A172 (cell line): ENCODE measurements at regions not wholly inside any gene's neighbourhood (a gene's known extent, or its start where the extent isn't known, plus 50 kb on each side); places are given as distances from the start of the nearest gene placed in this dataset.

Experiments used
- DNase-seq: peaks from one replicate; pipeline ENCODE4 v3.0.0-alpha.2; 2015; ENCODE audit warnings: low spot score

DNA sequence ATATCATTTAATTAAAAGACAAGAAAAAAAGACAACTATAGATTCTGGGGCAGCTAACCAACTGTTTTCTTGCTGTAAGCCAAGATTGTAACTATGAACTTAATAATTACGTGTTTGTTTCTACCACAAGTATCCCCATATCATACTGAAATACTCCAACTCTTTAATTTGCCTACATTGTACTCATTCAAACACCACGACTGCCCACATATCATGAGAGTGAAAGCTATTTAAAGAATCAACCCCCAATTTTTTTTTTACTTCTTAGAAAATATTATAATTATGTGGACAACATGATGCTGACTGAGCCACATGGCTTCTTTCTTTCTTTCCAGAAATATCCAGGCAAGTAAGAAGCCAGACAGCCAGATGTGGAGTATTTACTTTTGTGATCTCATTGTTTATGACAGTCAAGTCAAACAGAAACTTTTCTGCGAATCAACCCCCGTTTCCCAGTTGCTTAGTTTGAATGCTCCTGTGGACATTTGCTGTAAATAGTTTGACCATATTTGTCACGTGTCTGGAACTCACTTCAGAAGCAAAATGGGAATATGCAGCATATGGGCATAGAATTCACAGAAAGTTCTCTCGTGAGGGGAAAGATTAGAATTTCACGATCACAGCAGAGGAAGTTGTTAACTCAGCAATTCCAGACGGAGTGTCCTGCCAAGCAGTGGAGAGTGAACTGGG, 126.8 kb upstream of the PSMD7 start:
- peak; percentile 5 for DNase-seq

DNA sequence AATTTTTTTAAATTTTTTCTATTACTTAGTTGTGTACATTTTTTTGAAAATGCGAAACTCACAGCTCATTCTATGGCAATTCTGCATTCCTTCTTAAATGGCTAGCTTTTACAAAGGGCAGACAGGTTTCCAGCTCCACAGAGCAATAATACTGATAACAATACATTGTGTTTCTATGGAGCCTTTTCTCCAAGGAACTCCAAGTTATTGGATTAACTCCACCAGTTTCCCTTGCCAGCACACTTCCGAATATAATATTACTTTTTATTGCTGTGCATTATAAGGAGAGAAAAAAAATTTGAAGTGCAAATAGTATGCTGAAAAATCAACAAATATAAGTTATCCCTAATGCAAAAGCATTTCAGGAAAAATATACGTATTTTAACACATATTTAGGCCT, 127.5 kb upstream of the PSMD7 start:
- no peak for DNase-seq

DNA sequence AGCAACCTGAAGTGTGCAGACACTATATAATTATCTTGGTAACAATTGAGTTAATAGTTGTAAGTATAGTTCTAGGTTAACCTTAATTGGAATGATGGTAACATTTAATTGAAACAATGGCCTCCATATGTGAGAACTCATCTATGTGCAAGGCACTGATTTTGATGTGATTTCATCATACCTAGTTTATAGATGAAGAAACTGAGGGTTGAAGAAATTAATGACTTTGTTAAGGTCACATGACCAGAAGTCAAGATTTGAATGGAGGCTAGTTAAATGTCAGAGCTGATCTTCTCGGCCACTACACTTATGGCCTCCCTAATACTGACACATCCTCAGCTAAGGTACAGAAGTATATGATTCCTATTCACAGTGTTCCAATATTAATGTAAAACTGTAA, 128.2 kb upstream of the PSMD7 start:
- DNase-seq = no peak

DNA sequence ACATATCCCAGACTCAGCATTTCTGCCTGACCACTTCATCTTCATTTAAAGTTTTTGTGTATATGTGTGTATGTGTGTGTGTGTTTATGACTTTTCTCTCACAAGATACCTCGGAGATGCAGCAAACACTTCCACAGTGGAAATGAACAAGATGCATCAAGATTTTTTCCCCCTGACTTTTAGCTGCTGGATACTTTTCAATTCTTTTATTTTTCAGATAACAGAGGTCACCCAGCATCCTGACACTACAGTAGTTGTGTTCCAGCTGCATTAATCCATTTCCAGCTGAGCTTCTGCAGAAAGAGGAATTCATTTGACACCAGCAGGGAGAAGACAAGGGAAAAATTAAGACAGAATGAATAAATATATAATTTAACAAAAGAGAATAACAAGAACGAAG, 130.2 kb upstream of the PSMD7 start:
- DNase-seq = no peak

DNA sequence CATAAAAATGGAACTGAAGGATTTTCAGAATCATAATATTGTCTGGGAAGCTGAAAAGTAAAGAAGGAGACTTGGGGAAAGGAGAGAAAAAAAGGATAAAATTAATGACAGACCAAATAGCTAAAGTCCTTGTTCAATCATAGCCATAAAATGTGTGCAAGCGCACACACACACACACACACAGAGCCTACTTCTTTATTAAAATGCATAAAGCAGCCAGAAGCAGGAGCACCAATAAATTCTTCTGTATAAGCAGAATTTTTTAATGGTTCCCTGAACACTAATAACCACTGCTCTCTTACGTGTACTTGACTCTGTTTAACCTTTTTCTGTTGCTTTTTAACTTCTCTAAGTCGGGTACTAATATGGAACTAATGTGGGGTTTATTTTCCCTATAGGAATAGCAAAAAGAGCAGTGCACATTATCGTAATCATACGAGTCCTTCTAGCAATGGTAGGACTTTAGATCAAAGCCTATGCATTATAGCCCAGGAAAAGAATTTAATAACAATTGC, 131.0 kb upstream of the PSMD7 start:
- DNase-seq = no peak

DNA sequence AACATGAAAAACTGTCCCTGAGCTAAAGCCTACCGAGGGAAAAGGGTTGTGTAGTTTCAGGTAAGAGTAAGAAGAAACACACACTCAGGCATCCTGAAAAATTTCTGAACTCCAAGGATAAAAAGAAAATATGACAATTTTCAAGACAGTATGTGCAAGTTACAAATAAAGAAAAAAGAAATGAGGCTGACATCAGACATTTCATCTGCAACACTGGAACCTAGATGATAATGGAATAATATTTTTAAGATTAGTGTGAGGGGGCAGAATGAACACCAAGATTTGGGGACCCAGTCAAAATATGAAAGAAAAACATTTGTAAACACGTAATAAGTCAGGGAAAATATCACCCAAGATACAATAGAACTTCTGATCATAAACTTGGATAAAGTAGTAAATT, 135.9 kb upstream of the PSMD7 start:
- no peak for DNase-seq

DNA sequence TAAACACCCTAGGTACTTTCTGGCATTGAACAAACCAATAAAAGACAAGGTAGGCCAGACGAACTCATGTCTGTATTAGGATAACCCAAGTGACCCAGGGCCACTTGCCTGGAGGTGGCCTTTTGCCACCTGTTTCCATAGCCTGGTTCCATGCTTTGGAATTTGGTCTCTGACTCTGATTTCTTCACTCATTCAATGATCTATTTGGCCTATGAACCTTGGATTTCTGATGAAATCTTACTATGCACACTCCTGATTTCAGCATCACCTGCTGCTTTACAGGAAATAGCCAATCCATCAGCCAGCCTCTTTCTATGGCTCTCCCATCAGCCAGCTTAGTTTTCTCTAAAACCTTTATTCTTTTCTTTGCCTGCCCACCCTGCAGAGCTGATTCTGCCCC, 142.8 kb upstream of the PSMD7 start:
- DNase-seq = no peak

DNA sequence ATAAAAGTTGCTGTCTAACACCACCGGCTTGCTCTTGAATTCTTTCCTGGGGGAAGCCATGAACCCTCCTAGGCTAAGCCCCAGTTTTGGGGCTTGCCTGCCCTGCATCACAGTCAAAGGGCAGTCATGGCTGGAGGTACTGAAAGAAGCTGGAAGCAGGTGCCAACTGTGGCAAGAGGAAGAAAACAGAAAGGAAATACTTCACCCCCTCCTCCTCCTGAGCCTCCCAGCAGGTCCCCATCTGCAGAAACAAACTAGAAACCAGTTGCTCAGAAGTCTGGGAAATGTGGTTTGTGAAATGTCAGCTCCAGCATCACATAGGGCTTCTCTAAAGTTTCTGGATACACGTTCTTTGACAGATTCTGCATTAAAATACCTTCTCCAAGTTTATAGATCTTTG, 150.0 kb upstream of the PSMD7 start:
- DNase-seq = no peak

DNA sequence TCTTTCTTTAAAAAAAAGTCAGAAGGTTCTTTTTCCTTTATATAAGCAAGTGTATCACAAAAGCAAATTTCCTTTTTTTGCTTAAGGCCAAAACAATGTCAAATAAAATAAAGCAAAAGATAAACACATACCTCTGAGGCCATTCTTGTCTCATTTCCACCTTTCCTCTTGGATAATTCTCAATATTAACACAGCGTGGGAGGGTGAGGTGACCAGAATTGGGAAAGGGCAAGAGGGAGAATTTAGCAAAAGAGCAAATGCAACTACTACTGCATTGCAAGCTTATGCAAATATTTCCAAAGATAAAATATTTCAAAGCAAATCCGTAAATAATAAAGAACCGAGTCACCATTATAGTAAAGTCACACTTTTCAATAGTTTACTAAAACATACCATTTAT, 153.4 kb upstream of the PSMD7 start:
- no peak for DNase-seq

DNA sequence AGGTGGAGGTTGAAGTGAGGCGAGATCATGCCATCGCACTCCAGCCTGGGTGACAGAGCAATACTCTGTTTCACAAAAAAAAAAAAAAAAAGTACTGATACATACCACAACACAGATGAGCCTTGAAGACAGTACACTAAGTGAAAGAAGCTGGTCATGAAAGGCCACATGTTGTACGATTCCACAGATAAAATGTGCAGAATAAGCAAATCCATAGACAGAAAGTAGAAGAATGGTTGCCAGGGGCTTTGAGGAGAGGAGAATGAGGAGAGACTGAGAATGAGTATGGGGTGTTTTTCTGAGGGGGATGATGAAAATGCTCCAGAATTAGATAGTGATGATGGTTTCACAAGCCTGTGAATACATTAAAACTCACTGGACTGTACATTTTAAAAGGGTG, 155.6 kb upstream of the PSMD7 start:
- DNase-seq = no peak

DNA sequence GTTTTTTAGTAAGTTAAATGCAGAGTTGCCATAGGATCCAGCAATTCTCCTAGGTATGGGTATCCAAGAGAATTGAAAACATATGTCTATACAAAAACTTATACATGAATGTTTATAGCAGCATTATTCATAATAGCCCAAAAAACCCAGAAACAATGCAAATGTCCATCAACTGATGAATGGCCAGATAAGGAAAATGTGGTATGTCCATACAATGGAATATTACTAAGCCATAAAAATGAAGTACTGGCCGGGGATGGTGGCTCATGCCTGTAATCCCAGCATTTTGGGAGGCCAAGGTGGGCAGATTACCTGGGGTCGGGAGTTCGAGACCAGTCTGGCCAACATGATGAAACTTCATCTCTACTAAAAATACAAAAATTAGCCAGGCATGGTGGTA, 156.1 kb upstream of the PSMD7 start:
- no peak for DNase-seq

DNA sequence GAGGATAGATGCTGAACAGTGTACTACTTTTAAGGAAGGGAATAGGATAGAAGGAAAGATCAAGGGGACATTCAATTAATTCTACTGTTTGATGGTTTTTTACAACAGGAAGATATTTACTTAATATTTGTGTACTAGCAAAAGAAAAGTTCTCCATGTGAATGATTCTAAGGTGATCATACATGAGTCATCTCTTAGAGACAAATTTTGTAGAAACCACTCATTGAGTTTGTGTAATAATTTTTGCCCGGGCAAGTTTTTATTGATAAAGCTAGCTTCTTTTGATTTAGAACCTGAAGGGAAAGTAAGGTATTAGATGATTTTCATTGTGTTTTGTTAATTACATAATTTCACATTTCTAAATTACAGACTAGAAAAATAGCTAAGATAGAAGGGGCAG, 172.8 kb upstream of the PSMD7 start:
- no peak for DNase-seq

DNA sequence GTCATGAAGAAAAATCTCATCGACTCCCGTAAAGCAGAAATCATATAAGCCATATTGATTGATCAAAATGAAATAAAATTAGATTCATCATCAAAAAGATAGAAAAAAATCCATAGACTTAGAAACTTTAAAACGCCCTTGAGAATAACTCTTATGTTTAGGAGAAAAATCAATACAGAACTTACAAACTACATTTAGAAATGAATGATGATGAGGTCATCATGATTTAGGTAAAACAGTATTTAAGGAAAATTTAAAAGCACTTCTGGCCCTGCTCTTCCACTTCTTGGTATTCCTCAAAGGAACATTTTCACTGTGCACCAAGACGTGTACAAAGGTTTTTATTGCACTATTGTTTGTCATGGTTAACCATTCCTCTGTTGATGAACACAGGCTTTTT, 173.4 kb upstream of the PSMD7 start:
- no peak for DNase-seq

DNA sequence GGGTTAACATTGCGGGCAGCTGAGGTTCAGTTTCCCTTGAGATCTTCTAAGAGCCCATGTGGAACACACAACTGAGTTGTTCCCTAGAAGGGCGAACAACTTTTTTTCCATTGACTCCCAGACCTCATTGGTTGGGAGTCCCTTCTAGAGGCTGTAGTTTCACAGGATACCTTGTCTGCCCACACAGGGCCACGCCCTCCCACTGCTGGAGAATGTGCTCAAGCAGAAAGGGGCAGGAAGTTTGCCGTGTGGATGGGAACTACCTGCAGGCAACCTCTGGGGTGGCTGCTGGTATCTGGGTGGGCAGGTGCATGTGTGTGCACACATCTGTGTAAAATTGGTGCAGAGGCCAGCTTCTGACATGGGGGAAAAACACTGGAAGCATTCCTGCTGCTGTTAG, 178.8 kb upstream of the PSMD7 start:
- no peak for DNase-seq

DNA sequence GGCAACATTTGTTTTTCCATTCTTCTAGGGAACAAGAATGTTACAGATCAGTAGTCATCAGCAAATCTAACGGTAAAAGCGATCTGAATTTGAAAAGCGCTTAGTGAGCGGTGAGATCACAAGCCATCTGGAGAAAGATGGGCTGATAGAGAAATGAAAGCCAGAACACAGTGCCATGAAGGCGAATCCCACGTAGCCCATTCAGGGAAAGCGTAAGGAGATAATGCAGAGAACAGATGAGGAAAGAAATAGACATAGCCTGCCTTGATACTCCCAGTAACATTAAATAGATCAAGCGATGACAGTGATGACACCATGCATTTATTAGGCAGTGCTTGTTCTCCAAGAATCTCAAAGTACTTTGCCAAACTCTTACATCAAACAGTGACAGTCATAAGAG, 183.1 kb upstream of the PSMD7 start:
- no peak for DNase-seq

DNA sequence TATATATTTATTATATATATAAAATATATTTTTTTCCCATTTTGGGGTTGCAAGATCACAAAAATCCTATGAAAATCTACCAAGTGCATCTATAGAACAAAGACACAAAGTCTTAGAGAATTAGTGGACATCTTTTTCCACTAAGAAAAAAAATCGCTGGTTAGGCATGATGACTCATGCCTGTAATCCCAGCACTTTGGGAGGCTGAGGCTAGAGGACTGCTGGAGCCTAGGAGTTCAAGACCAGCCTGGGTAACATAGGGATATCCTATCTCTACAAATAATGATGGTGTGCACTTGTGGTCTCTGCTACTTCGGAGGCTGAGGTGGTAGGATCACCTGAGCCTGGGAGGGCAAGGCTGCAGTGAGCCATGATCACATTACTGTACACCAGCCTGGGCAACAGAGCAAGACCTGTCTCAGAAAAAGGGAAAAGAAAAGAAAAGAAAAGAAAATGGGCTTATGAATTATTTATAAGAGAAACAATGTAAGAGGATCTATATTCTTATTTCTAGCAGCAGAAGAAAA, 185.1 kb upstream of the PSMD7 start:
- no peak for DNase-seq

DNA sequence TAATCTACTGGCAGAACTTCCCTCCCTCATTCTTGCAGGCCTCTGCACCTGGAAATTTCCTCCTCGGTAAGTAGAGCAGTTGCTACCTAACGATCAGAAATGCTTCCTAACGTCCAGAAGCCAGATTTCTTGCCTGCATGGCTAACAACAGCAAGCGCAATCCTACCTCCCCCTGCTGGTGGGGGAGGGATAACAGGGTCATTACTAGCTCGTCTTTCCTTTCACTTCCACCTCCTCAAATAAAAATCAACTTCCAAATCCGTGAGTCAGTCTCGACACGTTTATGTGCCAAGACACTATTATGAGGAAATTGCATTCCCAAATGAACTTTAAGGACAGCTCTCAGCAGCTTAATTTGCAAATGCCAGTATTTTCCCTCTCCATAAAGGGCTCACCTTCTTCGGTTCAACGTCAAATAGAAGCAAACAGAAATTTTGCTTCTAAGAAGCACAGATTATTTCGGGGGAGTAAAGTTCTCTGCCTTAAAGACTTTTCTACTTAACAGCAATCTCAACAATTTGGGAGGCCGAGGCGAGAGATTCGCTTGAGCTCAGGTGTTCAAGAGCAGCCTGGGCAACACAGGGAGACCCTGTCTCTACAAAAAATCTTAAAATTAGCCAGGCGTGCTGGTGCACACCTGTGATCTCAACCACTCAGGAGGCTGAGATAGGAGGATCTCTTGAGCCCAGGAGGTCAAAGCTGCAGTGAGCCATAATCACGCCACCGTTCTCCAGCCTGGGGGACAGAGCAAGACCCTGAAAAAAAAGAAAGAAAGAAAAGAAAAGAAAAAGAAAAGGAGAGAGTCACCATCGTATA, 188.6 kb upstream of the PSMD7 start:
- peak; percentile 57 for DNase-seq

DNA sequence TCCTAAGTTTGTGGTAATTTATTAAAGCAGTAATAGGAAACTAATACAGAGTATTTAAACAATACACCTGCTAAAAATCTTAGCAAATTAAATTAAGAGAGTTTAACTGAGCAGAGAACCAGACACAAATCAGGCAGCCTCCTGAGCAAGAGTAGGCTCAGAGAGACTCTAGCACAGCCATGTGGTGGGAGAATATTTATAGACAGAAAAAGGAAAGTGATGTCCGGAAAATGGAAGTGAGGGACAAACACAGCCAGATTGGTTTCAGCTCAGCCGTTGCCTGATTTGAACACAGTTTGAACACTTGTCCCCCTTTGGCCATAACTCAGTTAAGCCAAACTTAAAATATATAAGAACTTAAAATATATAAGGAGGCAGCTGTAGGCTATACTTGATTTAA, 192.6 kb upstream of the PSMD7 start:
- DNase-seq = no peak

DNA sequence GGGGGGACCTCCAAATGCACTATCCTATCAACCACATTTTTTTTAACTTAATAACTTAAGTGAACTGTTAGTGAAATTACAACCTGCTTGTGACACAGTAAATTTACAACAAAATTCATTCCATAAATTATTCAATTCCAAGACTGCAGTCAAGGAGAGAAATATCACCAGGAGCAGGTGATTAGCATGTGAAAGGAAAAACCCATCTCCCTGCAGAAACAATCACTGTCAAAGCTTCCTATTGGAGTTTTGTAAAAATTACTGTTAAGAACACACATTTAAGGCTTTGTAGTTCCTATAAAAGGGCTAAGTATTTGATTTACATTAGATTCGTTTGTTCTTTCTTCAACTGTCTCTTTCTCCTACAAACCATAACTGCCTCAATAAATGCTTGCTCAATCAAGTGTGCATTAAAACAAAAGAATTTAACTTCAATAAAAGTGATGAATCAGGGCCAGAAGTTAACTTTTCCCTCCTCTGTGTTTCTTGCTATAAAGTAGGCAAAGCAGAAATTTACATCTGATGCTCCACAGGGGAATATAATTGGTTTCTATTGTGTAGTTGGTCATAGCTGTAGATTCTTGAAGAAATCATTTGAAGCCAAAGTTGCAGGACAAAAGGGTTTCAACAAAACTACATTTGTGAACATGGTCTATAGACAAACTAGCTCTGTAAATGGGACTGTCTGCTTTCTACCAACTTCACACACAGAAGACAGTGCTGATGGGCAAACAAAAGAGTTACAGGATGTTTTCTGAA, 195.1 kb upstream of the PSMD7 start:
- no peak for DNase-seq

DNA sequence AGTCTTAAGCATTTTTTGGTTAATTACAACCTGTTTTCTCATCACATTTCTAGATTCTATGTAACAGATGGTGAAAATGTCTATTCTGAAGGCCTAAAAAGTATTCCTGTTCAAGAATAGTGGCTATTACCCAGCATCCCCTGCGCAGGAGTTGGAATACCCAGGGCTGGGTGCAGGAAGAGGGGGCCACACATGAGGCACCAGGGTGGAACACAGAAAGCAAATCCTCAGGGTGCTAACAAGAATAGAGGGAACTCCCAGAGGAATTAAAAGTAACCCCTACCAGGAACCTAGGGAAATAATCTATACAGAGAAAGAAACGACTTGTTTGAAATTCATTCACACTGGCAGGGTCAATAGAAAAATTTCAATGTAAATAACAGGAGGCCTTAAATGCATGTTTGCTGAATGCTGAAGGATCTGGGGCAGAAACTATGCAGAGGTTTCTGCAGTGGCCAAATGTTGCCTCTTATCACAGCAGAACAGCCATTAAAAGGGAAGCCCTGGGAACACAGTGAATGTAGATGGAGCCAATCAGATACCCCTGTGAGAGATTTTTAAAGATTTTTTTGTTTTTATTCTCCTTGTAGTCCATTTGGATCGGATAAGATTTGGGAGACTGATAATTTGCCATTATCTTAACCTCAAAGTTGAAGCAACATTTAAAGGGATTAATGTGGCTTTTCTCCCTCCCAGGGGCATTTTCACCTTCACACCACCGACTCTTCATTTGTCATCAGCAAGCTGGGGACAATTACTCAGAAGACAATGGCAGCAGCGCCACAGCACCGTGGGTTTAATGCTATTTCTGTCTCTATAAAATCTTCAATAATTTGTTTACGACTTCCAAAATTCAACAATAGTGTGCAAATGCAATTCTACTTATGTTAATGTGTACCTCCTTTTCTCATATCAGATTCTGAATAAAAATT, 196.0 kb upstream of the PSMD7 start:
- no peak for DNase-seq

DNA sequence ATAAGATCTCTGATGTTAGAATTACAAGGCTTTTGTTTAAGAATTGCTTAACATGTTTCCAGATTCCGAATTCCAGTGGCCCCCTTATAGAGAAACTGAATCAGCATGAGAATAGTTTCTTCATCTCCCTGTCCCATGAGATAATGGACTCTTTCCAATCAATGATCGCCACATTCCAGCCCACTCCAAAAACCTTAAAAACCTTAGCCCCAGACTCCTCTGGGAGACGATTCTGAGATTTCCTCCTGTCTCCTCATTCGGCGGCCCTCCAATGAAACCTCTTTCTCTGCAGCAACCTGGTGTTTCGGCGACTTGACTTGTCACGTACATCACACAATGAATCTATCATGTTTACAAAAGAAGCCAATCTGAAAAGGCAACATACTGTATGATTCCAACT, 197.1 kb upstream of the PSMD7 start:
- no peak for DNase-seq
